Transverse colon (tissue), 4 donors: ENCODE measurements at regions not wholly inside any gene's neighbourhood (a gene's known extent, or its start where the extent isn't known, plus 50 kb on each side); places are given as distances from the start of the nearest gene placed in this dataset.
"Not testable (repeated sequence)": the region's sequence is repeated elsewhere in the genome, so short reads cannot be mapped to it uniquely, and the experiment has no call there.

ENCODE experiments used
- DNase-seq: peaks from one replicate; pipeline ENCODE4 v3.0.0-alpha.2; 2019
- H3K27ac ChIP-seq, 4 donors: fragments of 200-600 bp; sonication (generic); 2 replicates each; pipeline ENCODE4 v1.5.1; 2016 to 2018; ENCODE audit warnings: inconsistent platforms in 4 of 4
- H3K27me3 ChIP-seq: fragments of 200-600 bp; sonication (generic); 2 replicates; pipeline ENCODE4 v1.5.1; 2017; ENCODE audit warnings: inconsistent platforms
- H3K36me3 ChIP-seq, 4 donors: fragments of 200-600 bp; sonication (generic); 2 replicates each; pipeline ENCODE4 v1.5.1; 2017 to 2019; ENCODE audit warnings: inconsistent platforms in 4 of 4
- H3K4me1 ChIP-seq, 4 donors: fragments of 200-600 bp; sonication (generic); 2 replicates each; pipeline ENCODE4 v1.5.1; 2017 to 2020; ENCODE audit warnings: inconsistent platforms in 4 of 4
- H3K4me3 ChIP-seq, 4 donors: fragments of 200-600 bp; sonication (generic); 1 replicate in 1 of 4; 2 replicates in 3 of 4; pipeline versions ENCODE4 v1.5.1 to v1.6.1; 2017 to 2019; ENCODE audit warnings: inconsistent platforms in 4 of 4
- H3K9me3 ChIP-seq, 2 donors: fragments of 200-600 bp; sonication (generic); 2 replicates each; pipeline ENCODE4 v1.5.1; 2017 to 2019; ENCODE audit warnings: inconsistent platforms in 2 of 2
- EP300 ChIP-seq: sonication (generic); formaldehyde crosslinking; IDR thresholded peaks from one replicate; pipeline ENCODE4 v1.6.1; 2017; ENCODE audit warnings: antibody characterized with exemption, low read depth
- POLR2A ChIP-seq: fragments of 450-650 bp; IDR thresholded peaks from one replicate; pipeline ENCODE4 v1.6.1; 2016; ENCODE audit warnings: antibody characterized with exemption, mild to moderate bottlenecking, moderate library complexity
- POLR2AphosphoS5 ChIP-seq, 3 donors: sonication (generic); formaldehyde crosslinking; IDR thresholded peaks; one replicate each; pipeline ENCODE4 v1.6.1; 2016; ENCODE audit warnings: antibody characterized with exemption in 3 of 3
- WGBS, 2 donors: methylation state at CpG; one replicate each; pipeline ENCODE4 v1.1.5; 2018; ENCODE audit warnings: low coverage in 1 of 2; 5-methylcytosine and 5-hydroxymethylcytosine counted together
- in situ Hi-C, 4 donors: fragments of 200-750 bp; cut with MboI; loops; one replicate each; pipeline versions ENCODE4 v1.15.0 to v1.15.1; 2017; ENCODE audit warnings: low sequenced_read_pairs in 3 of 4, low pct_ligation_motif_present in 1 of 4, low pct_unique_long_range_greater_than_20kb in 1 of 4
- intact Hi-C: fragments of 100-400 bp; cut with DNase I; formaldehyde crosslinking; loops from one replicate; pipeline ENCODE4 v1.15.1; 2023; ENCODE audit warnings: low total_unique reads
- TF ChIP-seq, protein P1 (sequence below), 5 experiments: fragments of 200-600 bp in 3 of 5; fragments of 450-650 bp in 2 of 5; sonication (generic) in 3 of 5; IDR thresholded peaks; 1 replicate in 2 of 5; 2 replicates in 3 of 5; pipeline ENCODE4 v1.5.1; 2016 to 2017; ENCODE audit warnings: antibody characterized with exemption in 5 of 5, inconsistent platforms in 3 of 5, mild to moderate bottlenecking in 2 of 5, moderate library complexity in 1 of 5

DNA sequence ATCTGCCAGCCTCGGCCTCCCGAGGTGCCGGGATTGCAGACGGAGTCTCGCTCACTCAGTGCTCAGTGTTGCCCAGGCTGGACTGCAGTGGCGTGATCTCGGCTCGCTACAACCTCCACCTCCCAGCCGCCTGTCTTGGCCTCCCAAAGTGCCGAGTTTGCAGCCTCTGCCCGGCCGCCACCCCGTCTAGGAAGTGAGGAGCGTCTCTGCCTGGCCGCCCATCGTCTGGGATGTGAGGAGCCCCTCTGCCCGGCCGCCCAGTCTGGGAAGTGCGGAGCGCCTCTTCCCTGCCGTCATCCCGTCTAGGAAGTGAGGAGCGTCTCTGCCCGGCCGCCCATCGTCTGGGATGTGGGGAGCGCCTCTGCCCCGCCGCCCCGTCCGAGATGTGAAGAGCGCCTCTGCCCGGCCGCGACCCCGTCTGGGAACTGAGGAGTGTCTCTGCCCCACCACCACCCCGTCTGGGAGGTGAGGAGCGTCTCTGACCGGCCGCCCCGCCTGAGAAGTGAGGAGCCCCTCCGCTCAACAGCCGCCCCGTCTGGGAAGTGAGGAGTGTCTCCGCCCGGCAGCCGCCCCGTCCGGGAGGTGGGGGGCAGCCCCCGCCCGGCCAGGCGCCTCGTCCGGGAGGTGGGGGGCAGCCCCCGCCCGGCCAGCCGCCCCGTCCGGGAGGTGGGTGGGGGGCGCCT, 180.4 kb upstream of the ZNF184 start:
- H3K27me3 ChIP-seq, result peaks cover 76% of the 10 kb centered on the region
- H3K27ac ChIP-seq, H3K4me1 ChIP-seq, intact Hi-C loops, H3K36me3 ChIP-seq, DNase-seq, H3K4me3 ChIP-seq, H3K9me3 ChIP-seq, in situ Hi-C loops: not testable (repeated sequence)
- WGBS, 2 donors, result 61% methylated on average over 28 of the region's 60 CpGs; no CpG with 5 or more reads in 1 of the 2 donors

DNA sequence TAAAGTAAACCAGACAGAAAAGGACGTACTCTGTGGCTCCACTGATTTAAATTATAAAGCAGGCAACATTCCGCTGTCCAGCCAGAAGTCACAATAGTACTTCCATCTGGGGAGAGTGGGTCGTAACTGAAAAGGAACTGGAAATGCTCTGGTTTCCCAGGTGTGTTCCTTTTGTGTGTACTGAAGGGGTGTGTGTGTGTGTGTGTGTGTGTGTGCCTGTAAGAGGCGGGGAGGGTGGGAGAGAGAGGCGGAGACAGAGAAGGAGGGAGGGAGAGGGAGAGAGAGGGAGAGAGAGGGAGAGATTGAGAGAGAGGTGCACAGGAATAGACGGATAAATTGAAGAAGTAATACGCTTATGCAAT, 178.4 kb upstream of the ZNF184 start:
- Histone ChIP-seq H3K4me3 (no peak overlapping the region), H3K27ac (no peak overlapping the region), H3K36me3 (no peaks in the 10 kb centered on the region), H3K9me3 (no peaks in the 10 kb centered on the region), H3K27me3 (peaks cover 89% of the 10 kb centered on the region), H3K4me1 (no peaks in the 10 kb centered on the region)
- in situ Hi-C loops, result no loop called here
- TF ChIP-seq POLR2A (no peak), POLR2AphosphoS5 (IDR thresholded peaks at IDR 0.05) (no peak), EP300 (no peak)
- TF ChIP-seq, protein P1, sequence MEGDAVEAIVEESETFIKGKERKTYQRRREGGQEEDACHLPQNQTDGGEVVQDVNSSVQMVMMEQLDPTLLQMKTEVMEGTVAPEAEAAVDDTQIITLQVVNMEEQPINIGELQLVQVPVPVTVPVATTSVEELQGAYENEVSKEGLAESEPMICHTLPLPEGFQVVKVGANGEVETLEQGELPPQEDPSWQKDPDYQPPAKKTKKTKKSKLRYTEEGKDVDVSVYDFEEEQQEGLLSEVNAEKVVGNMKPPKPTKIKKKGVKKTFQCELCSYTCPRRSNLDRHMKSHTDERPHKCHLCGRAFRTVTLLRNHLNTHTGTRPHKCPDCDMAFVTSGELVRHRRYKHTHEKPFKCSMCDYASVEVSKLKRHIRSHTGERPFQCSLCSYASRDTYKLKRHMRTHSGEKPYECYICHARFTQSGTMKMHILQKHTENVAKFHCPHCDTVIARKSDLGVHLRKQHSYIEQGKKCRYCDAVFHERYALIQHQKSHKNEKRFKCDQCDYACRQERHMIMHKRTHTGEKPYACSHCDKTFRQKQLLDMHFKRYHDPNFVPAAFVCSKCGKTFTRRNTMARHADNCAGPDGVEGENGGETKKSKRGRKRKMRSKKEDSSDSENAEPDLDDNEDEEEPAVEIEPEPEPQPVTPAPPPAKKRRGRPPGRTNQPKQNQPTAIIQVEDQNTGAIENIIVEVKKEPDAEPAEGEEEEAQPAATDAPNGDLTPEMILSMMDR (IDR thresholded peaks at IDR 0.05), result no peak
- 17 to 37% methylated on average over 7 of the region's 7 CpGs for WGBS, 2 donors
- no peak for DNase-seq
- intact Hi-C loops, result no loop called here

DNA sequence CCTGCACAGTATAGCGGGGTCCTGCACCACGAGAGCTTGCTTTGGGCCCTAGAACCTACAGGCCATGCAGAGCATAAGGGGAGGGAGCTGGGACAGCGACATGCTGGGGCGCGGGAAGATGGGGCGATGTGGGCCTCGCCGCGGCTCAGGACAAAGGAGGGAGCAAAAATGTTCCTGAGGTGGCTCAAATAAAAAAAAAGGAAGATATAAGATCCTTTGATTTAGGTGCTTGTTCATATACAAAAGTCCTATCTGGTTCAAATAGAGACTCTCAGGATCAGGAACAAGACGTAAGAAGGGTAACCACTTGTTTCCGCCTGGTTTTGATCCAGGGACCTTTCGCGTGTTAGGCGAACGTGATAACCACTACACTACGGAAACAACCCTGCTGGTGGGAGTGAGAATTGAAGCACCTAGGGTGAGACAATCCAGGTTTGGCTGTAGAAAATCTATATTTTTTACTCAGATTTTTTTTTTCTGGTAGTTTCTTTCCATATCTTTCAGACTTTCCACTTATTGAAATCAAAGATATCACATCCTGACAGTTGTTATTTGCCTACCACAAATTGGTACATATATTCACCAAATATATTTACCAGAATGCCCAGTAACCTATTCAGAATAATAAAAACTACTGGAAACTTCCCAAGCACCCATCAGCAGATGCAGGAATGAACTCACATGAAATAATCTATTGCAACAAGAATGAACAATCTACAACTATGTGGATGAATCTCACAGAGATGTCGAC, 177.9 kb upstream of the ZNF184 start:
- H3K4me3 ChIP-seq, result no peak overlapping the region
- H3K36me3 ChIP-seq, result no peaks in the 10 kb centered on the region
- no peaks in the 10 kb centered on the region for H3K4me1 ChIP-seq
- no peaks in the 10 kb centered on the region for H3K9me3 ChIP-seq
- H3K27ac ChIP-seq, result no peak overlapping the region
- H3K27me3 ChIP-seq, result peaks cover 89% of the 10 kb centered on the region
- in situ Hi-C loops, result no loop called here
- DNase-seq, result no peak
- intact Hi-C loops, result no loop called here
- WGBS, 2 donors, result 36 to 37% methylated on average over 13 to 17 of the region's 17 CpGs
- TF ChIP-seq, protein P1 (IDR thresholded peaks at IDR 0.05), result peak in 1 of 5 experiments; percentile 10
- TF ChIP-seq POLR2A, result no peak

DNA sequence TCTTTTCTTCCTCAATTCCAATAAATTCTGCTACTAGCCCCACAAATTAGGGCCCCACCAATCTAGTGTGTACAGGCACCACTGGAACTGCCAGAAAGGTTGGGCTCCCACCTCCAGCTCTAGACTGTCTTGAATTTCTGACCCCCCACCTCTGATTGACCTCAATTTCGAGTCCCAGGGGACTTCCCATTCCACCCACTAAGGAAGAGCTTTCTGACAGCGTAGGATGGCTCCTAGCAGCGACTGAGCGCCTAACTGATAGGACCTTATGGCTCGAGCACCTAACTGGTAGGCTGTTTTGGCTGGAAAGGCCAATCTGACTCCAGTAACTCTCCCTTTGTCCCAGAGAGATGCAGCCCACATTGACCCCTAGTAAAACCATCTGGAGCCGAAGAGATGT, 171.6 kb upstream of the ZNF184 start:
- intact Hi-C loops (no loop called here), in situ Hi-C loops (no loop called here)
- TF ChIP-seq POLR2A, result no peak
- no peak for TF ChIP-seq POLR2AphosphoS5 (IDR thresholded peaks at IDR 0.05)
- TF ChIP-seq EP300, result no peak
- TF ChIP-seq, protein P1 (IDR thresholded peaks at IDR 0.05), result no peak
- Histone ChIP-seq H3K9me3 (peaks cover 6% of the 10 kb centered on the region in 2 donors), H3K4me1 (no peaks in the 10 kb centered on the region), H3K27me3 (peaks cover 59% of the 10 kb centered on the region), H3K36me3 (no peaks in the 10 kb centered on the region), H3K27ac (no peak overlapping the region), H3K4me3 (no peak overlapping the region)
- WGBS, 2 donors, result 44 to 61% methylated on average over 2 to 6 of the region's 6 CpGs
- DNase-seq, result no peak
